GM18861 (cell line): ENCODE measurements at regions not wholly inside any gene's neighbourhood (a gene's known extent, or its start where the extent isn't known, plus 50 kb on each side); places are given as distances from the start of the nearest gene placed in this dataset.
A peak's percentile ranks its signal among the peaks of the same experiment; 100 is the strongest.

Experiments
- ATAC-seq: cut with Tn5 transposase; IDR thresholded peaks from one replicate; pipeline ENCODE4 v1.9.1; 2021; ENCODE audit not compliant: unreplicated experiment

GRCh38 chr1:21347072-21347581 lies 56.9 kb upstream of the ECE1 start:
- ATAC-seq: no peak

- ATAC-seq: no peak
Observed at GRCh38 chr1:21346365-21347071, 56.3 kb upstream of the ECE1 start.

- ATAC-seq: peak; percentile 19
Observed at GRCh38 chr1:21344750-21345443, 54.6 kb upstream of the ECE1 start.

- ATAC-seq: no peak
Observed at GRCh38 chr1:21344098-21344749, 54.0 kb upstream of the ECE1 start.

- ATAC-seq: no peak
Observed at GRCh38 chr1:21342961-21343838, 52.9 kb upstream of the ECE1 start.

GRCh38 chr1:21341517-21342078 lies 51.3 kb upstream of the ECE1 start:
- ATAC-seq: no peak

- no peak for ATAC-seq
Observed at GRCh38 chr1:21341022-21341421, 50.8 kb upstream of the ECE1 start.

GRCh38 chr1:21340230-21340945 lies 50.1 kb upstream of the ECE1 start:
- no peak for ATAC-seq
